ENCODE measurements at regions not wholly inside any gene's neighbourhood (a gene's known extent, or its start where the extent isn't known, plus 50 kb on each side); places are given as distances from the start of the nearest gene placed in this dataset.
"Not testable (repeated sequence)": the region's sequence is repeated elsewhere in the genome, so short reads cannot be mapped to it uniquely, and the experiment has no call there.

DNA sequence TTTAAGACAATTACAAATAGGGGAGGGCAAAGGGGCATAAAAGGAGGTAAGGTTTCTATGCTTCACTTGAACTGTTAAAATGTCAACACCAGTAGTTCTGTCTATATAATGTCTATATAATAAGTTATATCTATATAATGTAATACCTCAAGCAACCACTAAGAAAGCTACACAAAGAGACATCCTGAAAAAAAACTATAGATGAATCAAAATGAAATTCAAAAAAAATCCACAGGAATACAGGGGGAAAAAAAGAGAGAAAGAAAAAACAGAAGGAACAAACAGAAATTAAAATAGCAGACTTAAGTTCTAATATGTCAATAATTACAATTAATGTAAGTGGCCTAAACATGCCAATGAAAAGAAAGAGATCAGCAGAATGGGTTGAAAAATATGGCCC is 186.0 kb downstream of the KCTD15 start:
- intact Hi-C loops (cut with DNase I), result no loop called here
- DNase-seq (no peak), ATAC-seq (ENCODE audit: poor library complexity) (no peak)

DNA sequence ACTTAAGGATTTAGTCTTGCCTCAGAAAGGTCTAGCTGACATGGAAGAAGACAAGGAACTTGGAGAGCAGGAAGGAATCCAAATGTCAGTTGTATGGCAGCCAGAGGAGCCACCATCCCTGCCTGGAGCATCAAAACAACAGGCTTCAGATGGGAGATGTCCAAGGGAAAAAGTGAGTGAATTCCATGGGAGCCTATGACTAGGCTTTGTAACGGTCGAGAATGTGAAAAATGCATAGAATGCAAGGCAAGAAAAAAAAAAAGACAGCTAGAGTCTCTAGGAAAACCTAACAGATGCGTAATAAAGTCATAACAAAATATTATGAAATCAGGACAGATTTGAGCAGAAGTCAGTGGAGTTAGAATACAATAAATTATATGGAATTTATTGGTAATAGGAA is 183.7 kb upstream of the LSM14A start:
- no peak for ATAC-seq (ENCODE audit: poor library complexity)
- DNase-seq, result no peak
- intact Hi-C loops (cut with DNase I), result no loop called here

DNA sequence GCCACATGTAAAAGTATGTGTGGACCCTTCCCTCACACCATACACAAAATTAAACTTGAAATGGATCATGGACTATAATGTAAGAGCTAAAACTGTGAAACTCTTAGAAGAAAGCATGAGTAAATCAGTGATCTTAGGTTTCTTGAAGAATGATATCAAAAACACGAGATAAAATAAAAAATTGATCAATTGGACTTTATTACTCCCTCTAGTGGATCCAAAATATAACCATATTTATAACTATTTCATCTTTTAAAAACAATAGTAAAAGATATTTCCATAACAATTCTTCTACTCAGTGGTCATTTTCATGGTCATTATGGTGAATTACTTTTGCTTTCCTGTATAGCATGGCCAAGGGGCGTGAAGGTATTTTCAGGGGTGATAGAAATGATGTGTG is 174.6 kb upstream of the LSM14A start:
- intact Hi-C loops (cut with DNase I), result no loop called here
- ATAC-seq (ENCODE audit: poor library complexity), result no peak
- no peak for DNase-seq

DNA sequence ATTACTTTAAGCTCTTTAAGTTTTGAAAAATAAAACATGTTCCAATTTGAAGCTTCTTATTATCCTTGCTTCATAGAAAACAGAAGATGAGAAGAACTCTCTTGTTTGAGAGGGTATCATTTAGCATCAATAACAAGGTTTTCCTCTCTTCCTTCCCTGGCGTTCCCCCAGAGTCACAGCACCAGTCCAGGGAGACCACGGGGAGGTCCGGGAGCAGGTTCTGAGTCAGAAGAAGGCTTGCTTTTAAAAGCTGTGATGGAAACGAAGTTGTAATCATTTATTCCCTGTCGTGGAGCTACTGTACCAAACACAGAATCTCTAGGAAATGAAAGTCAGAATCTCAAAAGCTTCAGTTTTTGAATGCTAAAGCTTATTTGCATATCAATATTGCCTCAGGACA is 174.0 kb upstream of the LSM14A start:
- no peak for ATAC-seq (ENCODE audit: poor library complexity)

DNA sequence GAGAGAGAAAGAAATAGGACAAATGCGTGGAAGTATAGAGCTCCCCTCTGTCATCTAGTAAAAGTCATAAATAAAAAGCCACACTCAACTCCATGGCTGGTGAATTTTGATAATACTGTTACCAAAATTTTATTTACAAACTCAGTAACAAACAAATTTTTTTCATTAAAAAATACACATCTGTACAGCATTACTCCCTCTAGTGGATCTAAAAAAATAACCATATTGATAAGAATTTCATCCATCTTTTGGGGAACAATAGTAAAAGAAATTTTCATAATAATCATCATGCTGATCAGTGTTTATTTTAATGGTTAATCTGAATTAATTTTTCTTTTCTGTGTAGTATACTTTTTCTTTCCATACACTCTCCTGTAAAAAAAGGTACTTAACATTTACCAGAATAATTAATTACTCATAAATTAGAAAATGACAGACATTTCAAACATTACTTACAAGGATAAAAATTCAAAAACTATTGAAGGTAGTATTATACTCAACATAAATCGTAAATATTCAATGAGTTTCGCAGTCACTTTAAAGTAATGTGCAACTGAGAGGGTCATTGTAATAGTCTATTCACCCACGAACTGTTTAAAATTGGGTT is 173.5 kb upstream of the LSM14A start:
- no peak for DNase-seq
- intact Hi-C loops (cut with DNase I), result no loop called here
- no peak for ATAC-seq (ENCODE audit: poor library complexity)

More for the DNA sequence above, 174.0 kb upstream of the LSM14A start:
- intact Hi-C loops (cut with DNase I), result no loop called here
- DNase-seq, result no peak

DNA sequence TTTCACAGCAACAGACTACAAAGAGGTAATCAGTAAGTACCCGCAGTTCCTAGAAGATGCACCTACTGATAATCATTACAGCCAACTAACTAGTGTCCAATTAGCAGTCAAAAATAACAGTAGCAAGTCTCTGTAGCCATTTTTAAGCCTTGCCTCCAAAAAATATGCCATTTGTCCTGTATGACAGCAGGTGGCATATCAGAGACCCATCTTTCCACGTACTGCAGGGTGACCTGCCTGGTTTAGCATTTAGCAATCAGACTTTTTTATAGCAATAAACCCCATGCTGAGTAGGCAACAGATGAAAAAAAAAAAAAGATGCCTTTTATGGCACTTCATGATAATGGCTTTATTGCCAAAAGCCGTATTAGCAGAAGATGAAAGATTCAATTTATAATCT is 155.3 kb upstream of the LSM14A start:
- intact Hi-C loops (cut with DNase I), result no loop called here
- ATAC-seq (ENCODE audit: poor library complexity) (no peak), DNase-seq (no peak)

DNA sequence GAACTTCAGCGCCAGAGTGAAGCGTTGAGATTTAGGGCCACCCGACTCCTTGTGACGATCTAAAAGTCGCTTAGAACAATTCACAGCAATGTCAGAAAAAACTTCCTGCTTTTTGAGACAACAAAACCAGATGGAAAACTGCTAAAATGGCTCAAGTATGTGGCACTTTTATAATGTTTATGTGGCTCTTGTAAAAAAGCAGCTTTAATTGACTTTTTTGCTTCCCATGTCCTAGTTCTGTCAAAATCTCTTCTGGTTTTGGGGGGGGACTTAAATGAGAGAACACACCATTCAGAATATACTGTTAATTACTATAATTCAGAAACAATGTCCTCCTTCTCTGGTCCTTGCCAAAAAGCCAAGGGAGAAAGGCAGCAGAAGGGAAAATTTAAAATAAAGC is 154.7 kb upstream of the LSM14A start:
- no peak for ATAC-seq (ENCODE audit: poor library complexity)
- DNase-seq, result no peak
- intact Hi-C loops (cut with DNase I), result no loop called here

DNA sequence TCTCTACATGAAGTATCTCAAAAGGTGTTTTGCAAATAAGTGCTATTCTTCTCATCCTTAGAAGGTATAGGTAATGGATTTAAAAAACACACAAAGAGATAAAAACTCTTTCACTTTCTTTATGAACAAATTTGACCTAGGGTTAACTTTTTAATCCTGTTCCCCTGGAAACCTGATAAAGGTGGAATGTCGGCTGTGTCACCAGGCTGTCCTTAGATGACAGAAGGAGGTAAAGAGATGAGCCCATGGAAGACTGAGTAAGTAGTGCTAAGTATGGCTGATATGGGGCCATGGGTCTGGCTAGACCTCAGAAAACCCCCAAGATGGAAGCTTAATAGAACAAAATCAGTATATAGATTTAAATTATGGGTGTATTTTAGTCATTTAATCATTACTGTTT is 153.8 kb upstream of the LSM14A start:
- intact Hi-C loops (cut with DNase I), result no loop called here
- no peak for DNase-seq
- no peak for ATAC-seq (ENCODE audit: poor library complexity)

GRCh38 chr19:34023381-34023780 is 148.9 kb upstream of the LSM14A start:
- DNase-seq (no peak), ATAC-seq (ENCODE audit: poor library complexity) (no peak)
- intact Hi-C loops (cut with DNase I), result no loop called here

DNA sequence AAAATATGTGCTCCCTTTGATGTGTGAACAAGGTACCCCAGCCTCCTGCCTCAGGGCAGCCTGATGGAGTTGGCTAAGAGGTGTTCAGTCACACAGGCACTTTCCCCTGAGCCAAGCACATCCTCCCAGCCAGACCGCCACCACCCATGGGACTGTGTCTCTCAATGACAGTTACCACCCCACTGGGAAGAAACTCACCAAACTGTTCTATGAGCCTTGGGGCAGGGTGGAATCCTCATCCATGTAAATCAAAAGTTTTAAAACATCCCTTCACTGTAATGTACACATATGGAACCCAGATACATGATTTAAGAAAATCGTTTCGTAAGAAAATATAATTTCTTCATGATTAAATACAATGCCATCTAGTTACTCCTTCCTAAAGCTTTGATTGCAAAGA is 138.4 kb upstream of the LSM14A start:
- ATAC-seq (ENCODE audit: poor library complexity) (no peak), DNase-seq (no peak)
- intact Hi-C loops (cut with DNase I), result no loop called here

DNA sequence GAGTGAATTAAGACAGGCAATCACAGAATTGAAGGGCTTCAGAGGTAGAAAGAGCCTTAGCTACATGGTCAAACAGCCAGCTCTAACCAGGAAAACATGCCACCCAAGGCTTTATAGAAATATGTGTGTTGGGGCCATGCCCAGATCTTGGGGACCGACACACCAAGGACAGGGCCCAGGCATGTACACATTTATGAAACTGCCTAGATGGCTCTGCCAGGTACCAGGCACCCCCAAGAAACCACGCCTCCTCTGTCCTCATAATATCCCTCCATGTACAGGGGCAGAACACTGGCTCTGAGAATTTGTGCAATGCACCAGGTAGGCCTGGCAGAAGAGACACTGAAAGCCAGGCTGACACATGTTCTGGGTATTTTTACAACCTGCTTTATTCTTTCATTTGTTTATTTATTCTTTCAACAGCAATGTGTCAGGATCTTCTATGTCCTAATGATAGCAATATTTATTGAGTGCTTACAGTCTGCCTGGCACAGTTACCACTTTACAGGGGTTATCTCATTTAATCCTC is 137.9 kb upstream of the LSM14A start:
- intact Hi-C loops (cut with DNase I), result no loop called here
- ATAC-seq (ENCODE audit: poor library complexity) (no peak), DNase-seq (no peak)

DNA sequence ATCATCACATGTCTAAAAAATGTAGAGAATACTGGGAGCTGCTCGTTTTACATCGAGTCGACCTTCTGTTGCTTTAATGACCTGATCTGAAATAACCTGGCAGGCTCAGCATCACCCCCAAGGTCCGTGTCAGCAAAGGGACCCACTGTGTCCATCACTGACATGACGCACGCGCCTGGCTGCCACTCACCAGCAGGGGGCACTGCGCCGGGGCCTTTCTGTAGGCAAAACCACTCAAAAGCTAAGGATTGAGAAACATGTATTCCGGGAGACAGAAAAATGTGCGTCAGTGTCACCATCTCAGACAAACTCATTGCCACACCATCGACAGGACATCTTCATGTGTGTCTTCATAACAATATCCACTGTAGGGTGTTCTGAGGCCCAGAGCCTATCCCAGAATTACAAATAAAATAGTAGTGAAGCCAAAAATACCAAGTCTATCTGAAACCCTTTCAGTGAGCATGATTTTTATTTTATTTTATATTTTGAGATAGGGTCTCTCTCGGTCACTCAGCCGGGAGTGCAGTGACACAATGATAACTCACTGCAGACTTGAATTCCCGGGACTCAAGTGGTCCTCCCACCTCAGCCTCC is 130.3 kb upstream of the LSM14A start:
- intact Hi-C loops (cut with DNase I), result no loop called here
- no peak for ATAC-seq (ENCODE audit: poor library complexity)
- peak; percentile 77 for DNase-seq

- DNase-seq (no peak), ATAC-seq (ENCODE audit: poor library complexity) (no peak)
- intact Hi-C loops (cut with DNase I), result no loop called here
These were observed 128.3 kb upstream of the LSM14A start for GRCh38 chr19:34044021-34044420.

DNA sequence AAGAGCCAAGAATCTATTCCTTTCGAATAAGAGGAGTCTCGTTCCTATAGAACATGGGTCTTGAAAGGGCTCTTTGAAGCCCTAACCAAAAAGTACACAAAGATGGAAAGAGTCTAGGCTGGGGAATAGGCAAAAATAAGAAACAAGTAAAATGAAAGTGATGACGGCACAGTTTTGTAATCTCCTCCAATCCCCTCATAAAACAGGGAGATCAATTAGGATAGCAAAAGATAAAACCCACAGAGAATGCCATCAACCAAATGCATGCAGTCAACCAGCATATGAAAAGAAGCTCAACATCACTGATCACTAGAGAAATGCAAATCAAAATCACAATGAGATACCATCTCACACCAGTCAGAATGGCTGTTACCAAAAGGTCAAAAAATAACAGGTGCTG is 122.4 kb upstream of the LSM14A start:
- ATAC-seq (ENCODE audit: poor library complexity), result no peak
- intact Hi-C loops (cut with DNase I), result no loop called here
- DNase-seq, result no peak

- ATAC-seq (ENCODE audit: poor library complexity); intact Hi-C loops (cut with DNase I); DNase-seq: not testable (repeated sequence)
These were observed 121.9 kb upstream of the LSM14A start for GRCh38 chr19:34050430-34050829.

GRCh38 chr19:34051255-34051654 is 121.0 kb upstream of the LSM14A start:
- no peak for ATAC-seq (ENCODE audit: poor library complexity)
- intact Hi-C loops (cut with DNase I), result no loop called here
- DNase-seq, result no peak

DNA sequence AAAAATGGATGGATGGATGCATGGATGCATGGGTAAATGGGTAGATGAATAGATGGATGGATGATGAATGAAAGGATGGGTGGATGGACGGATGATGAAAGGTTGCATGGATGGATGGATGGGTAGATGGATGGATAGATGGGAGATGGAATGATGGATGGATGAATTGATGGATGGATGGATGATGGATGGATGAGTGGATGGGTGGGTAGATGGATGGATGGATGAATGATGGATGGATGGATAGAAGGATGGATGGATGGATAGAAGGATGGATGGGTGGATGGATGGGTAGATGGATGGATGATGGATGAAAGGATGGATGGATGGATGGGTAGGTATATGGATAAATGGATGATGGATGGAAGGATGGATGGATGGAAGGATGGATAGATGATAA is 115.1 kb upstream of the LSM14A start:
- ATAC-seq (ENCODE audit: poor library complexity) (no peak), DNase-seq (no peak)
- intact Hi-C loops (cut with DNase I), result no loop called here

DNA sequence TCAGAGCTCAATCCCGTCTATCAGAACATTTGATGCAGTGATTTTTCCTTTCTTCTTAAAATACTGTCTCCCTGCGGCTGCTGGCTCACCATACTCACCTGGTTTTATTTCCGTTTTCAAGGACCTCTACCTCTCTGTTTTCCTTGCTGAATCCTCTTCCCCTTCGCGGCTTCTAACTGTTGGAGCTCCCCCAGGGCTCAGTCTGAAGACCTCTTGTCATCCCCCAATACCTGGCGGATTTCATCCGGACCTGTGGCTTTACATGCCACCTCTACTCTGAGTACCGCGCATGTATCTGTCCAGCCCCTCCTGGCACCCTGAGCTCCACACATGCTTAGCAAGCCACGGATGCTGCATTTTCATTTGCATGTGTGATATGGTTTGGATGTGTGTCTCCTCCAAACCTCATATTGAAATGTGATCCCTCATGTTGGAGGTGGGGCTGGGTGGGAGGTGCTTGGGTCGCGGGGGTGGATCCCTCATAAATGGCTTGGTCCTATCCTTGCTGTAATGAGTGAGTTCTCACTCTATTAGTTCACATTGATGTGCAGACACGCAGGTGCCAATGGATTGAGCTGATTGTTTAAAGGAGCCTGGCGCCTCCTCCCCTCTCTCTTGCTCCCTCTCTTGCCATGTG is 106.2 kb upstream of the LSM14A start:
- intact Hi-C loops (cut with DNase I), result no loop called here
- ATAC-seq (ENCODE audit: poor library complexity), result no peak

DNA sequence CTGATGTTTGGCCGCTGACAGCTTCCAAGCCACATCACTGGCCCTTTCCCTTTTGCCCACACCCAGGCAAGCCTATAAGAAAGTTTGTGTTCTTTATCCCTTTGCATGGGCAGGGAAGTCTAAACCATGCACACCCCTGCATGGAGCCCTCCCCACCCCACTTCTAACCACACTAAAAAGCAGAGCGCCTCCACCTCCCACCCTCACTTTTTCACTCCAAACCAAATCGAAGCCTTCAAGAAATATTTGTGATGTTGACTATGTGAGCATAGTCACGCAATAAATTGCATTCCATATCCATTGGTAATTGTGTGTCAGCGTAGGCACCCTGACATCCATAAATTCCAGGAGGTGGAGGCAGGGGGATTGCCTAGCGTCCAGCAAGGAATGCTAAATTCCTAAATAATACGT is 104.4 kb upstream of the LSM14A start:
- ATAC-seq (ENCODE audit: poor library complexity) (no peak), DNase-seq (no peak)
- intact Hi-C loops (cut with DNase I), result no loop called here

More for the DNA sequence above, 106.2 kb upstream of the LSM14A start:
- DNase-seq, result no peak

GRCh38 chr19:34075661-34076091 is 96.6 kb upstream of the LSM14A start:
- intact Hi-C loops (cut with DNase I), result no loop called here
- no peak for ATAC-seq (ENCODE audit: poor library complexity)
- no peak for DNase-seq

Data from Right ventricle myocardium superior (tissue), 1 donor.